HG02938 (cell line): ENCODE measurements at regions not wholly inside any gene's neighbourhood (a gene's known extent, or its start where the extent isn't known, plus 50 kb on each side); places are given as distances from the start of the nearest gene placed in this dataset.
A peak's percentile ranks its signal among the peaks of the same experiment; 100 is the strongest.
"Not testable (repeated sequence)": the region's sequence is repeated elsewhere in the genome, so short reads cannot be mapped to it uniquely, and the experiment has no call there.

Experiments used
- ATAC-seq: cut with Tn5 transposase; IDR thresholded peaks from one replicate; pipeline ENCODE4 v1.9.1; 2021; ENCODE audit warnings: mild to moderate bottlenecking, moderate library complexity; ENCODE audit not compliant: unreplicated experiment

GRCh38 chr13:42373048-42373812, 101.3 kb downstream of the AKAP11 start:
- ATAC-seq, result no peak

- no peak for ATAC-seq
Observed at GRCh38 chr13:42375663-42376062, 103.7 kb downstream of the AKAP11 start.

GRCh38 chr13:42377640-42378382, 105.9 kb downstream of the AKAP11 start:
- peak; percentile 83 for ATAC-seq

- peak; percentile 23 for ATAC-seq
Observed at GRCh38 chr13:42378383-42378780, 106.4 kb downstream of the AKAP11 start.

GRCh38 chr13:42379241-42379640, 107.3 kb downstream of the AKAP11 start:
- no peak for ATAC-seq

GRCh38 chr13:42380420-42381164, 108.6 kb downstream of the AKAP11 start:
- peak; percentile 51 for ATAC-seq

GRCh38 chr13:42381165-42381425, 109.1 kb downstream of the AKAP11 start:
- no peak for ATAC-seq

DNA sequence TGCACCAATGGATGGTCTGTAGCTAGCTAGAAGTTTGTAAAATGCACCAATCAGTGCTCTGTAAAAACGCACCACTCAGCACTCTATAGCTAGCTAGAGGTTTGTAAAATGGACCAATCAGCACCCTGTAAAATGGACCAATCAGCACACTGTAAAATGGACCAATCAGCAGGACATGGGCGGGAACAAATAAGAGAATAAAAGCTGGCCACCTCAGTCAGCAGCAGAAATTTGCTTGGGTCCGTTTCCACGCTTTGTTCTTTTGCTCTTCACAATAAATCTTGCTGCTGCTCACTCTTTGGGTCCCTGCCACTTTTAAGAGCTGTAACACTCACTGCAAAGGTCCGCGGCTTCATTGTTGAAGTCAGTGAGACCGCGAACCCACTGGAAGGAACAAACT, 109.5 kb downstream of the AKAP11 start:
- ATAC-seq, result not testable (repeated sequence)

- ATAC-seq, result no peak
Observed at GRCh38 chr13:42383025-42383424, 111.1 kb downstream of the AKAP11 start.

GRCh38 chr13:42384265-42384664, 112.3 kb downstream of the AKAP11 start:
- ATAC-seq, result no peak

GRCh38 chr13:42388326-42388725, 116.4 kb downstream of the AKAP11 start:
- ATAC-seq, result no peak

- no peak for ATAC-seq
Observed at GRCh38 chr13:42389041-42389440, 117.1 kb downstream of the AKAP11 start.

DNA sequence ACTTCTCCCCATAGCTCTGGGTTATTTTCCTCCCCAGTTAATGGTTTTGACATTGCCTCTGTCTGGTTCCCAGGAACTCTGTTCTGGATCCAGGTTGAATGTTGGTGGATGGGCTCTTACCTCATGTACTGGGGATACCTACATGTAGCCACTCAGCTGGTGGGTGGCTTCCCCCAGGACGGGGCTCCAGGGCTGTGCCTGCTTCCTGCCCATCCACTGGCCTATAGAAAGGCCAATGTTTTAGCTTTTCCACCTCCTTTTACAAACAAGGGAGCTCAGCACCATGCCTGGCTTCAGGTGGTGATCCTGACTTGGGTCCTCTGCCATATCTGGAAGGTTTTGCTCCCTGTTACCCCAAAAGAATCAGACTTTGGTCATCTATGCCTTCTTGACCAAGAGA, 120.2 kb downstream of the AKAP11 start:
- ATAC-seq, result no peak

DNA sequence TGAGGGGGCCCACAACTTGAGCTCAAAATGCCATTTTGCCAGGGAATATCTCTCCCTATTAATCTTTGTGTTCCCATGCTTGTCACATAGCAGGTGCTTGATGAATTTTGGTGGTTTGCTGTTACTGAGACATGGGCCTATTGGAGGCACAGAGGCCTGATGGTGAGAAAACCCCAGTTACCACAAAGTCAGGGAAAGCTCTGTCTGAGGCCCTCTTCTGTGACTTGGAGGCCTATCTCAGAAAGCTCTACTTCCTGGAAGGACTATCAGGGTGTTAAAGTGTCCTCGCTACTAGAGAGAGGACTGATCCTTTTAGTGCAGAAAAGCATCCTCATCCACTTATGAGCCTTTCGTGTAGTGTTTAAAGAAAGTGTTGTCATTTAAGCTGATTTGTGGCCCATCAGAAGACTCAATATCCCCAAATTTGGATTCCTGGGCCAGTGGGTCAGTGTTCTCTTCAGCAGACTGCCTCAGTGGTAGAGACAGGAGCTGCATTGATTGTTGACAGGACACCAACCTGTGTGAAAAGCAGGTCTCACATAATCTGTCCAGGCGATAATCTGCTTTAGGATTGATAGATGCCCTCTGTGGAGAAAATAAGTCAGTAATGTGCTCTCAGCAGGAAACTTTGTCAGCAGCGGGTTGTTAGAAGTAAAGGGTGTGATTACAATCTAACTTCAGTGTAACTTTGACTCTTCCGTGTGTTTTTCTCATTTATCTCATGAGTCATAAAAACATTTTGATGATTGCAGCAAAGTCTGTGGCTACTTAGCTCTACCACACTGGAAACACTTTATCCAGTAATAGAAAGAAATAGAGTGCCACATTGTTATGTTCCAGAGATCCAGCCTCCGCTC, 121.0 kb downstream of the AKAP11 start:
- peak; percentile 37 for ATAC-seq

GRCh38 chr13:42393573-42394360, 121.8 kb downstream of the AKAP11 start:
- peak; percentile 37 for ATAC-seq

GRCh38 chr13:42394361-42394708, 122.4 kb downstream of the AKAP11 start:
- ATAC-seq, result no peak

GRCh38 chr13:42394711-42395085, 122.7 kb downstream of the AKAP11 start:
- no peak for ATAC-seq

DNA sequence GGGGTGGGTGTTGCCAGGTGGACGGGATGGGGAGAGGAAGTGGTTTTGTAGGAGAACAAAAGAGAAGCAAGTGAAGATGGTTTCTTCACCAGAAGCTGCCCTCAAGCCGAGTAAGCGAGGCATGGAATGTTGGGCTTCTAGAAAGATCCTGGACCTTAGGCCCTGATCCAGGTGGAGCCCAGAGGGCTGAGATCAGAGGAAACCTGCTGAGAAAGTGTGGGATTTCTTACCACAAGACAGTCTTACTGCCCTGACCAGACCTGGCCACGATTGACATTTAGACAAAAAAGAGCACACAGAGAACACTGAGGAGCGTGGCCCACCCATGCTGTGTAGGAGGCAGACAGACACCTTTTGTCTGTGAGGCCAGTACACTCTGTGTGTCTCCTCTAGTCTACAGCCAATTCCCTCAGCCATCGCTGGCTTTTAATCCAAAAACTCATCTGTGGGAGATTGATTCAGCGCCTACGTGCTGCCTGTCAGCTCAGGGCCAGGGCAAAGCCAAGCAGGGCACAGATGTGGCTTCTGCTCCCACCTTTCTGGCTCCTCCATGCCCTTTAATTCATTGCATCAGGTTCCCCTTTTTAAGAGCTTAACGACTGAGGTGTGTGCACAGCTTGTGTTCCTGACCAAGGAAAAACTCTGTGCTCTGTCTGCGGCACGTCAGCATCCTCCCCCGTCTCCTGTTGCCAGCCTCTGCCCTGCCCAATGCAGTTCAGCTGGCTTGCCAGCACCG, 123.3 kb downstream of the AKAP11 start:
- ATAC-seq, result no peak

DNA sequence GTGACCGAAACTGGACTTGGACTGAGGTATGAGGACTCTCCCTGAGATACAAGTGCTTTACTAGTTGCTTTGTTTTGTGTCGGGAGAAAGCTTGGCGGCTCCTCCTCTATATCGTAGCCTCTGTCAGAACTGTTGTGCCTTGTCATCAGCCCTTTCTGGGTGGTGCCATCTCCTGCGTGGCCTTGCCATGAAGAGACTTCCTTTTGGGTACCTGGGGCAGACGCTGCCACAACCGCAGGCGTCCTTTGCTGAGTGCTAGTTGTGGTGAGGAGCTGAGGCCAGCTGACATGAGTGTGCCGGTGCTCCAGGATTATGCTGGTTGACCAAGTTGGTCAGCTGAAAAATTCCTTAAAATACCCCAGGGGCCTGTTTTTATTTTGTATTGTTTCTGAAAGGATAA, 124.5 kb downstream of the AKAP11 start:
- ATAC-seq, result no peak
